Stimulated activated CD4-positive, alpha-beta T cell treated with anti-CD3 and anti-CD28 coated beads, Interleukin-1b, Interleukin-23, amount 100 ng/mL, for 1 hour (primary cell): ENCODE measurements at regions not wholly inside any gene's neighbourhood (a gene's known extent, or its start where the extent isn't known, plus 50 kb on each side); places are given as distances from the start of the nearest gene placed in this dataset.
"Not testable (repeated sequence)": the region's sequence is repeated elsewhere in the genome, so short reads cannot be mapped to it uniquely, and the experiment has no call there.

ENCODE experiments used
- DNase-seq, 2 donors: peaks; one replicate each; pipeline ENCODE4 v3.0.0-alpha.2; 2020; ENCODE audit warnings: low read depth in 2 of 2

DNA sequence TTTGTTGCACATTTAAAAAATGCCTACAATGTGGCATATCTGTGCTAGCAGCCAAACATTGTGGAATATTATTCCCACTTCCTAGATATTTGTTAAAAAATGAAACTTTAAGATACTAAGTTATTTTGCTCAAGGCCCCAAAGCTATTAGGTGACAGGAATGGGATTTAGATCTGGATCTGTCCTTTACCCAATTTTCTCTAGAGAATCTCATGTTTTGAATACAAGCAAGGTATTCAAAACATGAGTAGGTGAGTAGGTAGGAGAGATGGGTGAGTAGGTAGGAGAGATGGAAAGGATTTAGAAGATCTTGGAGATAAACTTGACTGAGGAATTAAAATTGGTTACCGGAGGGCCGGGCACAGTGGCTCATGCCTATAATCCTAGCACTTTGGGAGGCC, 61.2 kb upstream of the AKIRIN2 start:
- DNase-seq: no peak

DNA sequence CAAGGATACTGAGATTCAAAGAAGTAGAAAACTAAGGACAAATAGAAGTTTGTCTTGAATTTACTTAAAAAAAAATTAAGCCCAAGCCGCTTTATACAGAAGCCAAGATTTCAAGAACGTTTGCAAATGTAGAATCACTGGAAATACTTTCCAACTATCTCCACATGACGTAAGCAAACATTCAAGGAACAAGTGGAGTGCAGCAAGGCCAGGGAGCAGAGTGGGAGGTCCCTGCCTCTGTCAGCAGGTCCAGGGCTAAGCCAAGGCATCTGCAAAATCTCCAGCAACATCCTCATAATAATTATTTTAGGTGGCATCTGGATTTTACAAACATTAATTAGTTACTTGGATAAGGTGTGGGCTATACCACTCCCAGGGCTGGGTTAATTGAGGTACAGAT, 60.1 kb upstream of the AKIRIN2 start:
- no peak for DNase-seq

- no peak for DNase-seq
These were observed 55.8 kb upstream of the AKIRIN2 start for GRCh38 chr6:87757792-87758191.

DNA sequence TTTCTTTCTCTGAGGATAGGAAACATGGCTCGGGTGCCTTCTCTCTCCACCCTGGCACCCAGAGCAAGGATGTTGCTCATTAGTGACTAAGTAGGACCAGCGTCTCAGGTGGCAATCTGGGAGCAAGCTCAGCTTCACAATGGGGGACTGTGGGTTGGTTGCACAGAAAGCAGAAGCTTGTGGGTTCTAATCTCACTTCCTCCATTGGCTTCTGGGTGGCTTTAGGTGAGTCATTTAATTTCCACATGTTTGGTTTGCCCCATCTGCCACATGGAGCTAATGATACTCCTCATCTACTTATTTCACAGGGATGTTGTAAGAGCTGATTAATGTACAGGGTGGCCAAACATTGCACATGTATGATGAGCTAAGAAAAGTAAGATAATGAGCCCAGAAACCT, 54.8 kb upstream of the AKIRIN2 start:
- DNase-seq: no peak

- DNase-seq: no peak
These were observed 54.0 kb upstream of the AKIRIN2 start for GRCh38 chr6:87755708-87756671.

DNA sequence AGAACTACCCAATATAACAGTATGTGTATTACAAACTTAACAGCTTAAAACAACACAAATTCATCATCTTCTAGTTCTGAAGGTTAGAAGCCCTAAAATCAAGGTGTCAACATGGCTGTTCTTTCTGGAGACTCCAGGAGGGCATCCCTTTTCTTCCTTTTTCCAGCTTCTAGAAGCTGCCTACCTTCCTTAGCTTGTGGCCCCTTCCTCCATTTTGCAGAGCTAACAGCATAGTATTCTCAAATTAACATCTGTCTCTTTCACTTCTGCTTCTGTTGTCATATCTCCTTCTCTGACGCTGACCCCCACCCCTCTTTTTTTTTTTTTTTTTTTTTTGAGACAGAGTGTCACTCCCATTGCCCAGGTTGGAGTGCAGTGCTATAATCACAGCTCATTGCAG, 52.8 kb upstream of the AKIRIN2 start:
- no peak for DNase-seq

DNA sequence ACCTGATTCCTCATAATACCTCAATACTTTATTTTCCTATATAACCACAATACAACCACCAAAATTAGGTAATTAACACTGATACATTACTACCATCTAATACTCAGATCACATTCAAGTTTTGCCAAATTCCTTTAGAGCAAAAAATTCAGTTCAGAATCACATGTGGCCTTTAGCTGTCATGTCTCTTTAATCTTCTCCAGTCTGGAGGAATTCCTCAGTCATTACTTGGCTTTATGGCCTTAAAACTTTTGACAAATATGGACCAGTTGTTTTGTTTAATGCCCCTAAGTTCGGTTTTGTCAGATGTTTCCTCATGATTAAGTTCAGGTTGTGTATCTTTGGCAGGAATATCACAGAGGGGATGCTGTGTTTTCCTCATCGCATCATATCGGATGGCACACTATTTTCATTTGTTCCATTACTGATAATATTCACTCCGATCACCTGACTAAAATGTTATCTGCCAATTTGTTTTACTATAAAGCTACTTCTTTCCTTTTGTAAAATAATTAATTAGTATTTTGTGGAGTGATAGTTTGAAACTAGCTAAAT, 51.2 kb upstream of the AKIRIN2 start:
- DNase-seq: no peak

- not testable (repeated sequence) for DNase-seq
These were observed 50.5 kb upstream of the AKIRIN2 start for GRCh38 chr6:87752503-87752902.
